DND-41 (cell line): ENCODE measurements at regions not wholly inside any gene's neighbourhood (a gene's known extent, or its start where the extent isn't known, plus 50 kb on each side); places are given as distances from the start of the nearest gene placed in this dataset.

Experiments used
- CTCF ChIP-seq: IDR thresholded peaks from 2 replicates; pipeline ENCODE4 v1.5.1; 2012; ENCODE audit warnings: borderline replicate concordance, low read length, moderate library complexity, mild to moderate bottlenecking; ENCODE audit not compliant: poor library complexity, severe bottlenecking; ENCODE audit errors: extremely low read depth
- EZH2 ChIP-seq: IDR thresholded peaks from 3 replicates; pipeline ENCODE4 v1.6.1; 2012; ENCODE audit warnings: borderline replicate concordance, low read depth, mild to moderate bottlenecking, moderate library complexity, low read length, inconsistent platforms; ENCODE audit not compliant: severe bottlenecking

GRCh38 chr3:4060603-4061002 is 242.6 kb upstream of the SETMAR start:
- TF ChIP-seq CTCF = no peak
- no peak for TF ChIP-seq EZH2
